GM23338 (cell line): ENCODE measurements at regions not wholly inside any gene's neighbourhood (a gene's known extent, or its start where the extent isn't known, plus 50 kb on each side); places are given as distances from the start of the nearest gene placed in this dataset.

Experiments
- CREB1 ChIP-seq: fragments of 250-450 bp; sonication (Bioruptor Pico); IDR thresholded peaks from 2 replicates; pipeline ENCODE4 v1.5.0; 2020; ENCODE audit warnings: low read depth, mild to moderate bottlenecking, moderate library complexity
- EZH2 ChIP-seq: fragments of 200-600 bp; sonication (generic); IDR thresholded peaks from one replicate; pipeline ENCODE4 v1.8.0; 2017; ENCODE audit warnings: antibody characterized with exemption, mild to moderate bottlenecking, low read depth; ENCODE audit not compliant: unreplicated experiment
- EZH2phosphoT487 ChIP-seq: fragments of 200-600 bp; sonication (generic); IDR thresholded peaks from one replicate; pipeline ENCODE4 v1.8.1; 2018; ENCODE audit warnings: antibody characterized with exemption; ENCODE audit not compliant: unreplicated experiment
- JUNB ChIP-seq: IDR thresholded peaks from one replicate; pipeline ENCODE4 v1.6.1; 2016; ENCODE audit warnings: antibody characterized with exemption; ENCODE audit not compliant: unreplicated experiment
- NANOG ChIP-seq: IDR thresholded peaks from 2 replicates; pipeline ENCODE4 v1.6.1; 2016; ENCODE audit warnings: antibody characterized with exemption, borderline replicate concordance
- POLR2AphosphoS5 ChIP-seq: IDR thresholded peaks from 2 replicates; pipeline ENCODE4 v1.6.1; 2016; ENCODE audit warnings: antibody characterized with exemption, low read depth
- STAT1 ChIP-seq: IDR thresholded peaks from one replicate; pipeline ENCODE4 v1.6.1; 2016; ENCODE audit warnings: antibody characterized with exemption; ENCODE audit not compliant: unreplicated experiment
- ZNF114 ChIP-seq: fragments of 250-450 bp; sonication (Bioruptor Pico); IDR thresholded peaks from 2 replicates; pipeline ENCODE4 v1.5.0; 2020; ENCODE audit warnings: mild to moderate bottlenecking, moderate library complexity
- TF ChIP-seq, protein P1 (sequence below): fragments of 250-450 bp; sonication (Bioruptor Pico); IDR thresholded peaks from 2 replicates; pipeline ENCODE4 v1.5.0; 2020; ENCODE audit warnings: mild to moderate bottlenecking, moderate library complexity
- TF ChIP-seq, protein P2 (sequence below): IDR thresholded peaks from 2 replicates; pipeline ENCODE4 v1.6.1; 2016; ENCODE audit warnings: antibody characterized with exemption
- TF ChIP-seq, protein P3 (sequence below): IDR thresholded peaks from one replicate; pipeline ENCODE4 v1.6.1; 2018; ENCODE audit warnings: antibody characterized with exemption; ENCODE audit not compliant: unreplicated experiment

DNA sequence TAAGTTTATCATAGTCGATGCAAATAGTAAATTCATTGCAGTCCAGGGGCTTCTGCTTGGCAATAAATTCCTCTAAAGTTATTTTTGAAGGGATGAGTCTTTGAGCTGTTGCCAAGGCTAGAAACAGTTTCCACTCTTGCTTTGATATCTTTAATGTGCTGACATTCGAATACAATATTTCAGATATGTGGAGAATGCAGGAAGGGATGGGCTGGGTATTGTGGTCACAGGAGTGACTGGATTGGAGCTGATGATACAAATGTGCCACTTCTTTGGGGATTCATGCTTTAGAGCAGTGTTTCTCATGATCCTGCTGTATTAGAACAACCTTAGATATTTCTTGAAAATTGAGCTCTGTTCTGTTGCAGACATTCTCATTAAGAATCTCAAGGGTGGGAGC lies 139.0 kb downstream of the PRDM13 start (continued):
- TF ChIP-seq, protein P1, sequence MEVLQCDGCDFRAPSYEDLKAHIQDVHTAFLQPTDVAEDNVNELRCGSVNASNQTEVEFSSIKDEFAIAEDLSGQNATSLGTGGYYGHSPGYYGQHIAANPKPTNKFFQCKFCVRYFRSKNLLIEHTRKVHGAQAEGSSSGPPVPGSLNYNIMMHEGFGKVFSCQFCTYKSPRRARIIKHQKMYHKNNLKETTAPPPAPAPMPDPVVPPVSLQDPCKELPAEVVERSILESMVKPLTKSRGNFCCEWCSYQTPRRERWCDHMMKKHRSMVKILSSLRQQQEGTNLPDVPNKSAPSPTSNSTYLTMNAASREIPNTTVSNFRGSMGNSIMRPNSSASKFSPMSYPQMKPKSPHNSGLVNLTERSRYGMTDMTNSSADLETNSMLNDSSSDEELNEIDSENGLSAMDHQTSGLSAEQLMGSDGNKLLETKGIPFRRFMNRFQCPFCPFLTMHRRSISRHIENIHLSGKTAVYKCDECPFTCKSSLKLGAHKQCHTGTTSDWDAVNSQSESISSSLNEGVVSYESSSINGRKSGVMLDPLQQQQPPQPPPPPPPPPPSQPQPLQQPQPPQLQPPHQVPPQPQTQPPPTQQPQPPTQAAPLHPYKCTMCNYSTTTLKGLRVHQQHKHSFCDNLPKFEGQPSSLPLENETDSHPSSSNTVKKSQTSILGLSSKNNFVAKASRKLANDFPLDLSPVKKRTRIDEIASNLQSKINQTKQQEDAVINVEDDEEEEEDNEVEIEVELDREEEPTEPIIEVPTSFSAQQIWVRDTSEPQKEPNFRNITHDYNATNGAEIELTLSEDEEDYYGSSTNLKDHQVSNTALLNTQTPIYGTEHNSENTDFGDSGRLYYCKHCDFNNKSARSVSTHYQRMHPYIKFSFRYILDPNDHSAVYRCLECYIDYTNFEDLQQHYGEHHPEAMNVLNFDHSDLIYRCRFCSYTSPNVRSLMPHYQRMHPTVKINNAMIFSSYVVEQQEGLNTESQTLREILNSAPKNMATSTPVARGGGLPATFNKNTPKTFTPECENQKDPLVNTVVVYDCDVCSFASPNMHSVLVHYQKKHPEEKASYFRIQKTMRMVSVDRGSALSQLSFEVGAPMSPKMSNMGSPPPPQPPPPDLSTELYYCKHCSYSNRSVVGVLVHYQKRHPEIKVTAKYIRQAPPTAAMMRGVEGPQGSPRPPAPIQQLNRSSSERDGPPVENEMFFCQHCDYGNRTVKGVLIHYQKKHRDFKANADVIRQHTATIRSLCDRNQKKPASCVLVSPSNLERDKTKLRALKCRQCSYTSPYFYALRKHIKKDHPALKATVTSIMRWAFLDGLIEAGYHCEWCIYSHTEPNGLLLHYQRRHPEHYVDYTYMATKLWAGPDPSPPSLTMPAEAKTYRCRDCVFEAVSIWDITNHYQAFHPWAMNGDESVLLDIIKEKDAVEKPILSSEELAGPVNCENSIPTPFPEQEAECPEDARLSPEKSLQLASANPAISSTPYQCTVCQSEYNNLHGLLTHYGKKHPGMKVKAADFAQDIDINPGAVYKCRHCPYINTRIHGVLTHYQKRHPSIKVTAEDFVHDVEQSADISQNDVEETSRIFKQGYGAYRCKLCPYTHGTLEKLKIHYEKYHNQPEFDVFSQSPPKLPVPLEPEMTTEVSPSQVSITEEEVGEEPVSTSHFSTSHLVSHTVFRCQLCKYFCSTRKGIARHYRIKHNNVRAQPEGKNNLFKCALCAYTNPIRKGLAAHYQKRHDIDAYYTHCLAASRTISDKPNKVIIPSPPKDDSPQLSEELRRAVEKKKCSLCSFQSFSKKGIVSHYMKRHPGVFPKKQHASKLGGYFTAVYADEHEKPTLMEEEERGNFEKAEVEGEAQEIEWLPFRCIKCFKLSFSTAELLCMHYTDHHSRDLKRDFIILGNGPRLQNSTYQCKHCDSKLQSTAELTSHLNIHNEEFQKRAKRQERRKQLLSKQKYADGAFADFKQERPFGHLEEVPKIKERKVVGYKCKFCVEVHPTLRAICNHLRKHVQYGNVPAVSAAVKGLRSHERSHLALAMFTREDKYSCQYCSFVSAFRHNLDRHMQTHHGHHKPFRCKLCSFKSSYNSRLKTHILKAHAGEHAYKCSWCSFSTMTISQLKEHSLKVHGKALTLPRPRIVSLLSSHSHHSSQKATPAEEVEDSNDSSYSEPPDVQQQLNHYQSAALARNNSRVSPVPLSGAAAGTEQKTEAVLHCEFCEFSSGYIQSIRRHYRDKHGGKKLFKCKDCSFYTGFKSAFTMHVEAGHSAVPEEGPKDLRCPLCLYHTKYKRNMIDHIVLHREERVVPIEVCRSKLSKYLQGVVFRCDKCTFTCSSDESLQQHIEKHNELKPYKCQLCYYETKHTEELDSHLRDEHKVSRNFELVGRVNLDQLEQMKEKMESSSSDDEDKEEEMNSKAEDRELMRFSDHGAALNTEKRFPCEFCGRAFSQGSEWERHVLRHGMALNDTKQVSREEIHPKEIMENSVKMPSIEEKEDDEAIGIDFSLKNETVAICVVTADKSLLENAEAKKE (CRISPR knock-in tag) = no peak
- TF ChIP-seq CREB1 (CRISPR knock-in tag) = no peak
- TF ChIP-seq, protein P2, sequence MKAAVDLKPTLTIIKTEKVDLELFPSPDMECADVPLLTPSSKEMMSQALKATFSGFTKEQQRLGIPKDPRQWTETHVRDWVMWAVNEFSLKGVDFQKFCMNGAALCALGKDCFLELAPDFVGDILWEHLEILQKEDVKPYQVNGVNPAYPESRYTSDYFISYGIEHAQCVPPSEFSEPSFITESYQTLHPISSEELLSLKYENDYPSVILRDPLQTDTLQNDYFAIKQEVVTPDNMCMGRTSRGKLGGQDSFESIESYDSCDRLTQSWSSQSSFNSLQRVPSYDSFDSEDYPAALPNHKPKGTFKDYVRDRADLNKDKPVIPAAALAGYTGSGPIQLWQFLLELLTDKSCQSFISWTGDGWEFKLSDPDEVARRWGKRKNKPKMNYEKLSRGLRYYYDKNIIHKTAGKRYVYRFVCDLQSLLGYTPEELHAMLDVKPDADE = no peak
- no peak for TF ChIP-seq POLR2AphosphoS5
- TF ChIP-seq ZNF114 (CRISPR knock-in tag) = no peak
- TF ChIP-seq EZH2 = no peak
- TF ChIP-seq JUNB = no peak
- no peak for TF ChIP-seq STAT1
- TF ChIP-seq, protein P3, sequence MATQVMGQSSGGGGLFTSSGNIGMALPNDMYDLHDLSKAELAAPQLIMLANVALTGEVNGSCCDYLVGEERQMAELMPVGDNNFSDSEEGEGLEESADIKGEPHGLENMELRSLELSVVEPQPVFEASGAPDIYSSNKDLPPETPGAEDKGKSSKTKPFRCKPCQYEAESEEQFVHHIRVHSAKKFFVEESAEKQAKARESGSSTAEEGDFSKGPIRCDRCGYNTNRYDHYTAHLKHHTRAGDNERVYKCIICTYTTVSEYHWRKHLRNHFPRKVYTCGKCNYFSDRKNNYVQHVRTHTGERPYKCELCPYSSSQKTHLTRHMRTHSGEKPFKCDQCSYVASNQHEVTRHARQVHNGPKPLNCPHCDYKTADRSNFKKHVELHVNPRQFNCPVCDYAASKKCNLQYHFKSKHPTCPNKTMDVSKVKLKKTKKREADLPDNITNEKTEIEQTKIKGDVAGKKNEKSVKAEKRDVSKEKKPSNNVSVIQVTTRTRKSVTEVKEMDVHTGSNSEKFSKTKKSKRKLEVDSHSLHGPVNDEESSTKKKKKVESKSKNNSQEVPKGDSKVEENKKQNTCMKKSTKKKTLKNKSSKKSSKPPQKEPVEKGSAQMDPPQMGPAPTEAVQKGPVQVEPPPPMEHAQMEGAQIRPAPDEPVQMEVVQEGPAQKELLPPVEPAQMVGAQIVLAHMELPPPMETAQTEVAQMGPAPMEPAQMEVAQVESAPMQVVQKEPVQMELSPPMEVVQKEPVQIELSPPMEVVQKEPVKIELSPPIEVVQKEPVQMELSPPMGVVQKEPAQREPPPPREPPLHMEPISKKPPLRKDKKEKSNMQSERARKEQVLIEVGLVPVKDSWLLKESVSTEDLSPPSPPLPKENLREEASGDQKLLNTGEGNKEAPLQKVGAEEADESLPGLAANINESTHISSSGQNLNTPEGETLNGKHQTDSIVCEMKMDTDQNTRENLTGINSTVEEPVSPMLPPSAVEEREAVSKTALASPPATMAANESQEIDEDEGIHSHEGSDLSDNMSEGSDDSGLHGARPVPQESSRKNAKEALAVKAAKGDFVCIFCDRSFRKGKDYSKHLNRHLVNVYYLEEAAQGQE = no peak
- no peak for TF ChIP-seq EZH2phosphoT487
- no peak for TF ChIP-seq NANOG
